ENCODE measurements at regions not wholly inside any gene's neighbourhood (a gene's known extent, or its start where the extent isn't known, plus 50 kb on each side); places are given as distances from the start of the nearest gene placed in this dataset.

GRCh38 chr2:7140306-7140705 lies 223.1 kb downstream of the RNF144A start:
- no peak overlapping the region for H3K4me3 ChIP-seq (ENCODE audit: low read length)
- TF ChIP-seq CTCF (conservative IDR thresholded peaks at IDR 0.05; ENCODE audit: low read depth, low read length): no peak
- DNase-seq (ENCODE audit: low read depth): no peak

GRCh38 chr2:7145707-7146106 lies 228.5 kb downstream of the RNF144A start:
- DNase-seq (ENCODE audit: low read depth): no peak
- TF ChIP-seq CTCF (conservative IDR thresholded peaks at IDR 0.05; ENCODE audit: low read depth, low read length): no peak
- H3K4me3 ChIP-seq (ENCODE audit: low read length): no peak overlapping the region

GRCh38 chr2:7146151-7146550 lies 228.9 kb downstream of the RNF144A start:
- no peak for DNase-seq (ENCODE audit: low read depth)
- TF ChIP-seq CTCF (conservative IDR thresholded peaks at IDR 0.05; ENCODE audit: low read depth, low read length): no peak
- H3K4me3 ChIP-seq (ENCODE audit: low read length): no peak overlapping the region

GRCh38 chr2:7154656-7155055 lies 237.4 kb downstream of the RNF144A start:
- DNase-seq (ENCODE audit: low read depth): no peak
- no peak overlapping the region for H3K4me3 ChIP-seq (ENCODE audit: low read length)
- no peak for TF ChIP-seq CTCF (conservative IDR thresholded peaks at IDR 0.05; ENCODE audit: low read depth, low read length)

- H3K4me3 ChIP-seq (ENCODE audit: low read length): no peak overlapping the region
- DNase-seq (ENCODE audit: low read depth): no peak
- TF ChIP-seq CTCF (conservative IDR thresholded peaks at IDR 0.05; ENCODE audit: low read depth, low read length): no peak
Observed at GRCh38 chr2:7161501-7161900, 244.3 kb downstream of the RNF144A start.

- no peak for DNase-seq (ENCODE audit: low read depth)
- no peak for TF ChIP-seq CTCF (conservative IDR thresholded peaks at IDR 0.05; ENCODE audit: low read depth, low read length)
Observed at GRCh38 chr2:7165736-7166135, 248.5 kb downstream of the RNF144A start.

GRCh38 chr2:7167801-7168411 lies 250.7 kb downstream of the RNF144A start:
- TF ChIP-seq CTCF (conservative IDR thresholded peaks at IDR 0.05; ENCODE audit: low read depth, low read length): no peak
- no peak overlapping the region for H3K4me3 ChIP-seq (ENCODE audit: low read length)
- DNase-seq (ENCODE audit: low read depth): no peak

More at GRCh38 chr2:7165736-7166135, 248.5 kb downstream of the RNF144A start:
- no peak overlapping the region for H3K4me3 ChIP-seq (ENCODE audit: low read length)

All from retinal pigment epithelial cell (primary cell).